HG03571 (cell line): ENCODE measurements at regions not wholly inside any gene's neighbourhood (a gene's known extent, or its start where the extent isn't known, plus 50 kb on each side); places are given as distances from the start of the nearest gene placed in this dataset.

Source experiments
- ATAC-seq: cut with Tn5 transposase; IDR thresholded peaks from one replicate; pipeline ENCODE4 v1.9.1; 2021; ENCODE audit not compliant: unreplicated experiment

DNA sequence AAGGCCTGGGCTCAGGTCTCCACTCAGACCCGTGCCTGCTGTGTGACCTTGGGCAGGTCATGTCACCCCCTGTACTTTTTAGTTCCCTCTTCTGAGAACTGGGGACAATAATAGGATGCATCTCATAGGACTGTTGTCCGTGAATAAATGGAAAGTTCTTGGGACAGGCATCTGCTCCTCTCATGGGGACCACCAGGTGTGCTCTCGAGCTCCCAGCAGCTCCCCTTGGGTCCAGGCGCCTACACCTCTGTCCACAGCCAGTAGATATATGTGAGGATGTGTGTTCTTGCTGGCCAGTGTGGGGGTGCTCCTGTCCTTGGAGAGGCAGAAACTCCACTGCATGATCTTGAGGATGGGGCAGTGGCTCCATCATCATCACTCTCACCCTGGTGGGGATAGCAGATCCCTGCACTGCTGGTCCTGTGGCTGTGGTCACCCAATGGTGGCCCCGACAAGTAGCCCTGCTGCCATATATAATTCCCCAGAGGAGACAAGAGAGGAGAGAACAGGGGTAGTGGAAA is 257.6 kb upstream of the TLE3 start:
- no peak for ATAC-seq

DNA sequence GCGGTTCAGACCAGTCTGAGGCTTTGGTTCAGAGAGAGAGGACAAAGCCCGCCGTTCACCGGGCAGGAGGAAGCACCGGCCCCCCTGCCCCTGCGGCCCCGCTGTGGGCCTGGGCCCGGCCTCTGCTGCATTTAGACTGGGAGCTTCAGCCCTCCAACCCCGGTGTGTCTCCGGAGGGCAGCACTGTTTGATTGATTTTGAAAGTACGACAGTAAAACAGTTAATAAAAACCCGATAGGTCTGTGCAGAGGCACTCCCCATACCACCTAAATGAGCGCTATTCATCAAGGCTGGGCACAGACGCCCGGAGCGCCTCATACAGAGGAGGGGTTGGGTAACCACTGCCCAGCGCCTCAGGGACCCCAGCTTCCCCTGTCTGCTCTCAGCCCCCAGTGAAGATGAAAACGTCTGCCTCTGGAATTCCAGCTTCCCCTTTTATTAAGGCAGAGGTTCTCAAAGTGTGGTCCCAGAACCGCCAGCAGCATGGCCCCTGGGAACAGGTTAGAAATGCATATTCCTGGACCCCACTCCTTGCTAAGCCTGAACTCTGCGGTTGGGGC is 256.7 kb upstream of the TLE3 start:
- no peak for ATAC-seq

DNA sequence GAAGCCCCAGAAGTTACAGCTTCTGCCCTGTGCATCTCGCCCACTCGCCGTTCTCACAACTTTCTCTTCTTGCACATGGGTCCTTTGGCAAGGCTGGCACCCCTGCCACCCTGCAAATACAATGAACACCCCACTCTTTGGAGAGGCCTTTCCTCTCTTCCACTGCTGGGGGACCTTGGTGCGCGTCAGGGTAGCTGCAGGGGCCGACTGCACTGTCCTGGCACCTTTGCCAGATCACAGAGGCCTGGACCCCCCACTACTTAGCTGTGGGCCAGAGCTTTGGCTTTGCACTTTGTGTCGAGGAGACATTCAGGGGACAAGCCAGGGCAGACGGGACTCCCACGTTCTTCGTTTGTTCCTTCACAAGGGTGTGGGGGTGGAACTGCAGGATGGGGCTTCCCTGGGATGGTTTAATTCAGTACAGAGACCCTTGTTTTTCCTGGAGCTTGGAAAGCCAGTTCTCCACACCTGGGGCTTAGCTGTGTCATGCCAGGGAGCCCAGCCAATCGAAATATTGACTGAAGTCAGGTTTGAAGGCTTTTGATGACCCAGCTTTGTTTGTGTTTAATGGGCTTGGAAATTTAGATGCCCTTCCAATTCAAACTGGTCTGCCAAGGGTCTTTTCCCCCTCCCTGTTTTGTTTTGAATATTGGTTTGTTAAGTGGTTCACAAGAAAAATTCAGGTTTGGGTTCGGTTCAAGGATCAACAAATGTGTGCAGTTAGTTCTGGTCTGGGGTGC is 256.1 kb upstream of the TLE3 start:
- no peak for ATAC-seq

DNA sequence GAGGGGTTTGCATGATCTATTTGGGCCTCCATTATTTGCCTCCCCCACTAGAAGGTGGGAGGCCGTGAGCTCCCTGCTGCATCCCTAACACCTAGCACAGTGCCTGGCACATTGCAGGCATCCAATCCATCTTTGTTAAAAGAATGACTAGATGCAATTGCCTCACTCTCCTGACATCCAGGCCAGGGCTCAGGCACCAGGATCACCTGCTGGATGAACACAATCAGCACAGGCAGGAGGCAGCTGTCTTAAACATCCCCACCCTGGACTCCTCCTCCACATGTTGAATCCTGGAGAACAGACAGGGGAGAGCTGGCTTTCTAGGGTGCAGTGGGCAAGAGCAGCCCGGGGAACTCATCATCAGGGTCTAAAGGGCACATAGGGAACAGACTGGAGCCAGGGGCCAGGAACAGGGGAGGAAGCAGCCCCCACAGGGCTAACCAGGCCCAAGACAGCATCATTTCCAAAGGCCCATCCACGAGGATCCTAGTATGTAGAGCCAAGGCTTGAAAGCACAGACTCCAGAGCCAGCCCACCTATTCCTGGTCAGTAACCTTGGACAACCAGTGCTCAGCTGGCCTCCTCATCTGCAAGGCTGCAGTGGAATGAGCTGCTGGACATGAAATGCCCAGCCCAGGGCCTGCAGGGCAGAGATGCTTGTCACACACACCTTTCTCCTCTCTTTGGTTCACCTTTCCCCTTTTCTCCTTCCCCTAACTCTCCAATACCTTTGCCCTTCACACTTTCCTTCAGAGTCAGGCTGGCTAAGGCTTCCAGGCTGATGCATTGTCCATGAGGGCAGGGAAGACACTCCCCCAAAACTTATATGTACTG is 254.4 kb upstream of the TLE3 start:
- ATAC-seq, result no peak

DNA sequence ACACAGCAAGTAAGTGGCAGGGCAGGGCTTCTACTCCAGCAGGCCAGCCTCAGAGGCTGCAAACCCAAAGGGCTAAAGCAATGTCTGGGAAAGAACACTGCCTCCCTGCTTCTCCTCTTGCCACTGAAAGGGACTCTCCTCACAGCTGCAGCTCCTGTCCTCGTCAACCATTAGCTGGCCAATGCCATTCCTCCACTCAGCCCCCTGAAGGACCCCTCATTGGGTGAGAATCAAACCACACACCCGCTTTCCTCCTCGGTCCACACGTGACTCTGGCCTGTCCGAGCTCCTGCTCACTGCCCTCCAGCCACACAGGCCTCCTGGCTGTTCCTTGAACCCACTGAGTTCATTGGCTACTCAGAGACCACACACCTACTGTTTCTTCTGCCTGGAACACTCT is 253.7 kb upstream of the TLE3 start:
- ATAC-seq, result no peak

DNA sequence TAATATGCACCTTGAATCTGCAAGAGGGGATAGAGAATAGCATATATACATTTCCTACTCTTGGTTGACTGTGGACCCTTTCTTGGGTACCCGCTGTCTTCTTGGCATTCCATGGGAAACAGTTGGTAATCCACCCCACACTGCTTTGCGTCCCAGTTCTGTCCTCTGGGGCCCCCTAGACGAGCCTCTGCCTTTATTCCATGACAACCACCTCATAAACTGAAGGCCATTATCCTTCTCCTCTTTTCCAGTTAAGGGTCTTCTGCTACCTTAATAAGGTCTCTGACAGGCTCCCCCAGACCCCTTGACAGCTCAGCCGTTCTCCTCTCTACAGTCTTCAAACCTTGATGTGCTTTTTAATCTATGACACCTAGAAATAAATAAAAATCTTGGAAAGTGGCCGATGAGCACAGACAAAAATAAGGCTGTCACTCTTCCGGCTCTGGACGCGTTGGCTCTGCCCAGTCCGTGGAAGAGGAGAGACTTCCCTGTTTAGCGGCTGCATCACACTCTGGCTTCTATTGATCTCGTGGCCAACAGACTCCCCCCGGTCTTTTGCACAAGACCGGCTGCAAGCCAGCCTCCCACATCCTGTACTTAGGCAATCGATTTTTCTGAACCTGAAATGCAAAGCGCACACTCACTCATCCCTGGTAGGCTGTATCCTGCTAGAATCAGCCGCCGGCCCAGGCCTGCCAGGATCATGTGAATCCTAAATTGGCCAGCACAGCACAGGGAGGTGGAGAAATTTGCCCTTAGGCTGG is 251.0 kb upstream of the TLE3 start:
- no peak for ATAC-seq

DNA sequence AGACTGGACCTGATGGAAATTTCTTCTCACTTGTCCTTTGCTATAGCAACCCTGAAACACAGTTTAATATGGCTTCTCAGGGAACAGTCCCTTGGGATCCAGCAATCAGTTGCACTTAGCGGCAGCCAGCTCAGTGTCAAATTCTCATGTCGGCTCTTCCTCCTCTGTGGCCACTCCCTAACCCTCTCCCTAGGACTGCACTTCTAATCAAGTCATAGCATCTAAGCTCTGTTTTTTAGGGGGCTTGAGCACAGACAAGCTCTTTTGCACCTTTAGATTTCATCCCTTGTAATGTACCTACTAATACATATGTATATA is 250.5 kb upstream of the TLE3 start:
- ATAC-seq, result no peak

DNA sequence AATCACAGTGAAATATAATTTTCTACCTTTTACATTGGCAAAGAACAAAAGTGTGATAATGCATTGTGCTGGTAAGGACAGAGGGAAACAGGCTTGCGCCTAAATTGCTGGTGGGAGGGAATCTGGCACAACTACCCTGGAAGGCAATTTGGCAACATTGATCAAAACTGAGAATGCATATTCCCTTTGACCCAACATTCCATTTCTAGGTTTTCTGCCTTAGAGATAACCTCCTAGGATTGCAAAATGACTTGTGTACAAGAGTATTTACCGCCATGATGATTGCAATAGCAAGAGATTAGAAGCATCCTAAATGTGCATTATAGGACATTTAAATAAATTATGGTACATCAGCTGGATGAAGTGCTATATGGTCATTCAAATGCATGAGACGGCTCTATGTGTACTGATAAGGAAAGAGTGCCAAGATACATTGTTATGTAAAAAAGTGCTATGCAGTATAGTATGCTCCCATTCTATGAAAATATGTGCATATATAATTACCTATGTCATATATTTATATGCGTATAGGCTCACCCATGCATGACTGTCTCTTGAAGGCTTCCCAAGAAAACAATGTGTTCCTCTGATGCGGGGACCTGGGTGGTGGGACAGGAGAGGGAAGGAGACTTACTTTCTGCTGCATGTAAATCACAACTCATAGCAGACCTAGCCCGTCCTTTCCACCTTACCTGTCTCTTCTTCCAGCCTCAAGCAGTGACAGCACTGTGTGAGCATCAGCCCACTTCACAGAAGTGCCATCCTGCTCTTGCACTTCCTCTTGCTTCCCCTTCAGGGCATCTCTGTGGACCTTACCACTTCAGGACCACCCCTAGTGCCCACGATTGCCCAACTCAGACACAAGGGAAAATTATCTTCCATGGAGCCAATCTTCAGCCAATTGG is 249.9 kb upstream of the TLE3 start:
- no peak for ATAC-seq

DNA sequence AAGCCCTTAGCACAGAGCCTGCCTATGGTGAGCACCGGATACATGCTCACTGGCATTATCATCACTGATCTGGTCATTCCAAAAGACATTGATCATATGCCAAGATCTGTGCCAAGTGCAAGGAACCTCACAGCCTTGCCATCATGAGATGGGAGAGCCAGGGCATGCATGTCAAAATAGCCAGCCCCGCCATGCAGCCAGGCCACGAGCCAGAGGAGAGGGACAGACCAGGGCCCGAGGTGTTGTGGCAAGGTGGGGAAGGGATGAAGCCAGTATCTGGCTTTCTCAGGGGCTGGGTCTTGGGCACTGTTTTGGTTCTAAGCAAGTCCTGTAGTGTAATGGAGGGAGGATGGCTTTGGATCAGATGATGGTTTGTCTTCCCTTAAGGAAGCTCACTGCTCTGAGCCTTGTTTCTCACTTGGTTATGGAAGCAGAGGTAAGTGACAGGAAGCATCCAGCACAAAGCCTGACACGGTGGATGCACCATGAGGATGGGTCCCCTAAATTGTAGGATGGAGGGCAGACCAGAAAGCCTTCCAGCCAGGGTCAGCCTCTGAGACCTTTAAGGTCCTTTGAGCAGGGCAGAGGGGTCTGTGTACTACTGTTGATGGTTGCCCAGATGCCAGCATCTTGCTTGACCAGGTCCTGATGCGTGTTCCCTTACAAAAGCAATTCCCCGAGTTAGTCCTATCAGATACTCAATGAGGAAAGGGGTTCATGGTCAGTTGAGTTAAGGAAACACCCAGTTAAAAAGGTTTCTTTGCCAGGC is 247.7 kb upstream of the TLE3 start:
- ATAC-seq, result no peak

DNA sequence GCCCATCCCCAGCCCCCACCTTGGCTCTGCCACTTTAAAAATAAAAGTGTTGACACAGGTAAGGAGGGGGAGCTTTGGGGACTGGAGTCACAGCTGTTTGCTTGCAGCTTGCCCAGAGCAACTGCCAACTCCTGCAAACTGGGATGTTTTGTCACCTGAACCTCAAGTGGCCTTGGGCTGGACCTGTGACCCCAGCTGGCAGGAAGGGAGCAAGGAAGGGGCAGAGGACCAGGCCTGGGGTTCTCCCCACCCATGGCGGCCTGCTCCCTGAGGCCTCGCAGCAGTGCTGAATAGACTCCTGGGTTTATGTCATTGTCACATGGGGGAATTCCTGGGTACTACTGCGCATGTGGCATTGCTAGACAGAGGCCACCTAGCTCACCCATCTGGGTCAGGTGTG is 246.9 kb upstream of the TLE3 start:
- ATAC-seq, result no peak

DNA sequence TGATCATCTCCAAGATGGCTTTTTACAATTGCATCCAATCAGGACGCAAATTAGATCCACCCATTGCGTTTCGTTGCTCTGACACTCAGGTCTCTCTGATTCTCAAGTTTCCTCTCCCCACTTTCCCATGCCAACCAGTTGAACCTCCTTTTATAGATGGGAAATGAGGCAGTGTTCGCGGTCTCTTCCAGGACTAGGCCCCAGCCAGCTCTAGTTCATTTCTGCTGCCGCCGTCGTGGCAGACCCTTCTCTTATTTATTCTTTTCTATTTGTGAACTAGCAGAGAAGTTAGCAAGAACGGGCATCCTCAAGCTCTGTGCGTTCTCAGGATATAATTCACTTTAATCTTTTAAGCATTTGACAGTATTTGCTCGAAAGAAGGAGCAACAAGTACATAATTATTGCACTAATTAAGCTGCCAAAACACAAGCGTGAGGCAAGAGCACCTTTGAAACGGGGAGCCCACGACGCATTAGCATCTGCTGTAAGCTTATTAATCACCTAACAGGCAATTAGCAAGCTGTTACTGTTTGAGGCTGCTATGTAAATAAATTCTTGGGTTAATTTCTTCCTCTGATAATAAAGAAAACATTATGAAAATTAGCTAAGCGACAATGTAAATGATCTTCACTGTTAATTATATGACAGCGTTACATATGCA is 246.4 kb upstream of the TLE3 start:
- ATAC-seq, result no peak

DNA sequence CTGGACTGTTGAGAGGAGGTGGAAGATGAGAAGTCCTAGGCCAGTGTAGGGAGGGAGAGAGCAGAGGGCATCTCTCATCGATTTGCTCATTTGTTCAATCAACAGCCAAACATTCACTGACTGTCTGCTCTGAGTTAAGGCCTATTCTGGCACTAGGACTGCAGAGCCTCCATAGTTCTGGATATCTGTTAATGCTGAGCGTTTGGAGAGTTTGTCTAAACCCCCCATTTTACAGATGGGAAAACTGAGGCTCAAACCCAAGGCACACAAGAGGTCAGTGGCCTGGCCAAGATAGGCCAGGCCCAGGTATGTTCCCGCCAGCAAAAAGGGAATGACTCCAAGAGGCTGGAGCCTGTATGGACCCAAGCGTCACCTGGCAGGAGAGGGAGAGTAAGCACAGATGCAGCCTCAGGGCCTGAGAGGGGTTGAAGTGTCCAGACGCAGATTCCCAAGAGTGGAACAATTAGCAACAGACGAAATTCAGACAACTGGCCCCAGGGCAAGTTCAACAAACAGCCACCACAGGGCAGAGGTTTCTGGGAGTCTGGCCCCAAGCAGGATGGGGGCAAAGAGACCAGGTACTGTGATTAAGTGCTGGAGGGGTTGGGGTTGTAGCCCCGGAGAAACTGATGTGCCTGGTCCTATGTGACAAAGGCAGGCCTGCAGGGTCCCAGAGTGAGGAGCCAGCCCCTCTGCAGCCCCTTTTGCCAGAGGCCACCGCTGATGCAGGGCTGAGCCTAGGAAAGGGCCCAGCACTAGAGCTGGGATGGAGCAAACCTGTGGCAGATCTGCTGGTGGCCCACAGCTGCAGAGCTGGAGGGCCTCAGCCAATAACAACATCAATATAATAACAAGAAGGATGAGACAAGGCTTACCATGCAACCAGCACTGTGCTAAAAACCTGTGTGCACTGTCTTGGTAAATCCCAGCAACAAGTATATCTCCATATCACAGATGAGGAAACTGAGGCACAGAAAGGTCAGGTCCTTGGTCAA is 245.1 kb upstream of the TLE3 start:
- ATAC-seq, result no peak

DNA sequence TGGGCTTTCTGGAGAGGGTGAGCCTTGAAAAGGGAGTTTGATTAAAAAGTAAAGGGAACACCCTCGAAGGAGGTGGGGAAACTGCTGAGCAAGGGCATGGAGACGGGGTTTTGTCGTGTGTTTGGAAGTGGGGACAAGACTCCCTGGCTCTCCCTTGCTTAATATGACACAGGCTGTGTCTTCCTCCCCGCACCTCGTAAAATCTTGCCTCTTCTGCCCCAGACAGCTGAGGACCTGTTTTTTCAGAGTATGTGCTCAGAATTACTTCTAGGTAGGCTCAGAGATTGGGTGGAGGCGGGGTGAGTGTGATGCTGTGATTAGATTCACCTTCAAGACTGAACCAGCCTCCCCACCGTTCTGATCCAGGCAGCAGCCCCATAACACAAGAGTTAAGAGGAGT is 244.4 kb upstream of the TLE3 start:
- ATAC-seq, result no peak

DNA sequence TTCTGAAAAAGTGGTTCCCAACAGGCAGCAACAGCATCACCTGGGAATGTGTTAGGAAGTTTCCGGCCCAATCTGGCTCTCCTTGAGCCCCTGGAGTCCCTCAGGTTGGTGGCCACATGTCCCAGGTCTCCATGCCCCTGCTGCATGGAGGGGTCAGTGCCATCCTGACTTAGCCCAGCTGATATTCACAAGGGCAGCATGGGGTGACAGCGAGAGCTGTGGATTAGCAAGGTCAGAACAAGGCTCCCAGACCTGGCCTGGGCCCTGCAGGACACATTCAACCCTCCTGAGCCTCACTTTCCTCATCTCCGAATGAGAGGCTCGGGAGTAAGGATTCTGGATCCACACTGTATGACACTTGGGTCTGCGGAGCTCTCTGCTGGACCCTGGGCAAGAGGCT is 243.8 kb upstream of the TLE3 start:
- no peak for ATAC-seq

DNA sequence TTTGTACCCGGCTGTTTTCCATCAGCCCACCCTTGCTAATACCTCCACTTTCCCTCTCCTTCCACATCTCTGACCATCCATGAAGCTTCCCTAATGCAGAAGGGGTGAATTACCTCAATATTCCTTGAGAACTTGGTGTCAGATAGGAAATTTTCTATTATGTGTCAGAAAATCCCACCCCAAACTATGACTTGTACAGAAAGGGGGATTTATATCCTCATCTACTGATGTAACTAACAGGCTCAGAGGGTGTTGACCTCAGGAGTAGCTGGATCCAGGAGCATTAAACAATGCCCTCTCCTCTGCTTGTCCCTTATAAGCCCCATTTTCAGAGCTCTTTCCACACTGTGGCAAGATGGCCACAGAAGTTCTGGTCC is 242.8 kb upstream of the TLE3 start:
- no peak for ATAC-seq

DNA sequence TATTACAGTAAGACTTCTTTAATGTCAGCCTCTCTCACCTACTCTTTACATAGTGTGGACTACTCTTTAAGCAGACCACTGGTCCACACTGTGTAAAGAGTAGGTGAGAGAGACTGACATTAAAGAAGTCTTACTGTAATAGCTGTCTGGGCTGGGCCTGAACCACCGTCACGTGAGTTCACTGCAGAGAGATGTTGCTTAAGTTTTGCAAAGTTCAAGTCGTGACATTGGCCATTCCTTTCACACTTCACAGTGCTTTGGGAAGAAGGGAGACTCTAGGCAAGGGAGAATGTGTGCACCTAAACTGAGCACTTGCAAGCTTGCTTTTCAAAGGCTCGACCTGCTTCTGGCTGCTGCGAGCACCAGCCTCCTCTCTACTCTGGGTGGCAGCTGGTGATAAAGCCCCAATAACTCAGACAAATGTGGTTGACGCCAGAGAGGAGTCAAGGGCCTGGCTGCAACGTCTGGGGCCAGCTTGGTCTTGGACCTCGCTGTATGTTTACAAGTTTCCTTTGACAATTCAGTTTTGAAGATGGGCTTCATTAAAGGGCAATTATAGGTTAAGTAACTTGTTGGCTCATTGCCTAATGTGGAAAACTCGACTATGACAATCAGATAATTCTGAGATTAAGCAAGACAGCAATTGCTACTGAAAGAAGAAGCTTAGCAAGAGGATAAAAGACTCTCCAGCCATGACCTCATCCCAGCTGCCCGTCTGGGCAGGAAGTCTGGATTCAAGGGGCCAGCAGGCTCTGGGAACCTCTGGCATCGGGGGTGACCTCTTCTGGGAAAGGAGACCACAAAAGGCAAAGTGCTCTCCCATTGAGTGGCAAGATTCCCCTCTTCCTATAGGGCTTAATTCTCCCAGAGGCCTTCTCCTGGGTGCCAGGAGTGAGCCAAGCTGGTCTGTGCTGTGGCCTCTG is 242.1 kb upstream of the TLE3 start:
- no peak for ATAC-seq
